ENCODE measurements at regions not wholly inside any gene's neighbourhood (a gene's known extent, or its start where the extent isn't known, plus 50 kb on each side); places are given as distances from the start of the nearest gene placed in this dataset.

DNA sequence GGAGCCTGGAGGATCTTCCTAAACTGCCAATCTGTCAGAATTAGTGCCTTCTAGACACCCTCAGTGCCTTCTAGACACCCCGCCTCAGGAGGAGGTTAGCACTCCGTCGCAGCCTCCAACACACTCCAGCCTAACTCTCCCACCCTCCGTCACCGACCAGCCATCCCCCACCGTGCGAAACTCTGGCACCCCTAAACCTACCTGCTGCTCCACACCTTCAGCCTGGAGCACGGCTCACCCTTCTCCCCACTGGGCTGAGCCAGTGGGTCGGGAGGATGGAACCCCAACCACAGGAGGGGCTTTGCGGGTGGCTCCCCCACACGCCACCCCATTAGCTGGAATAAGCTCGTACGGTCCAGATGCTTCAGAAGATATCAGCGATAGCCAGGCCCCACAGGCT lies 468.9 kb upstream of the HS6ST1 start:
- no peak for TF ChIP-seq KDM5A (IDR thresholded peaks at IDR 0.05; ENCODE audit: borderline replicate concordance, low read length)
- TF ChIP-seq, protein P1, sequence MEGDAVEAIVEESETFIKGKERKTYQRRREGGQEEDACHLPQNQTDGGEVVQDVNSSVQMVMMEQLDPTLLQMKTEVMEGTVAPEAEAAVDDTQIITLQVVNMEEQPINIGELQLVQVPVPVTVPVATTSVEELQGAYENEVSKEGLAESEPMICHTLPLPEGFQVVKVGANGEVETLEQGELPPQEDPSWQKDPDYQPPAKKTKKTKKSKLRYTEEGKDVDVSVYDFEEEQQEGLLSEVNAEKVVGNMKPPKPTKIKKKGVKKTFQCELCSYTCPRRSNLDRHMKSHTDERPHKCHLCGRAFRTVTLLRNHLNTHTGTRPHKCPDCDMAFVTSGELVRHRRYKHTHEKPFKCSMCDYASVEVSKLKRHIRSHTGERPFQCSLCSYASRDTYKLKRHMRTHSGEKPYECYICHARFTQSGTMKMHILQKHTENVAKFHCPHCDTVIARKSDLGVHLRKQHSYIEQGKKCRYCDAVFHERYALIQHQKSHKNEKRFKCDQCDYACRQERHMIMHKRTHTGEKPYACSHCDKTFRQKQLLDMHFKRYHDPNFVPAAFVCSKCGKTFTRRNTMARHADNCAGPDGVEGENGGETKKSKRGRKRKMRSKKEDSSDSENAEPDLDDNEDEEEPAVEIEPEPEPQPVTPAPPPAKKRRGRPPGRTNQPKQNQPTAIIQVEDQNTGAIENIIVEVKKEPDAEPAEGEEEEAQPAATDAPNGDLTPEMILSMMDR (CRISPR knock-in tag; IDR thresholded peaks at IDR 0.05): no peak
- no peak for TF ChIP-seq ZBTB2 (CRISPR knock-in tag; IDR thresholded peaks at IDR 0.05; ENCODE audit: low read depth)
- TF ChIP-seq ATF2 (CRISPR knock-in tag; IDR thresholded peaks at IDR 0.05): no peak
- no peak for TF ChIP-seq POLR2AphosphoS5 (IDR thresholded peaks at IDR 0.05; ENCODE audit: low read depth, low read length)
- no peak for TF ChIP-seq ELF4 (CRISPR knock-in tag; IDR thresholded peaks at IDR 0.05; ENCODE audit: borderline replicate concordance)
- no peak for TF ChIP-seq ADNP (CRISPR knock-in tag; IDR thresholded peaks at IDR 0.05)
- TF ChIP-seq ATF7 (IDR thresholded peaks at IDR 0.05): no peak
- no peak for TF ChIP-seq ATF7 (CRISPR knock-in tag; IDR thresholded peaks at IDR 0.05)
- TF ChIP-seq PRDM15 (CRISPR knock-in tag; IDR thresholded peaks at IDR 0.05): no peak
- TF ChIP-seq MYC (CRISPR knock-in tag; IDR thresholded peaks at IDR 0.05; ENCODE audit: borderline replicate concordance): no peak
